AG04450 (cell line): ENCODE measurements at regions not wholly inside any gene's neighbourhood (a gene's known extent, or its start where the extent isn't known, plus 50 kb on each side); places are given as distances from the start of the nearest gene placed in this dataset.

Source experiments
- CTCF ChIA-PET: fragments of 300-600, 350-600 bp; formaldehyde crosslinking; extraction: SDS; loops from one replicate; lab custom pipeline; 2022; ENCODE audit warnings: antibody characterized with exemption, inconsistent platforms; lab: Charles Lee
- POLR2A ChIA-PET: fragments of 350-600 bp; formaldehyde crosslinking; extraction: SDS; loops from one replicate; lab custom pipeline; 2021; ENCODE audit warnings: antibody characterized with exemption, inconsistent platforms; lab: Yijun Ruan, JAX
- DNase-seq: peaks from one replicate; pipeline ENCODE4 v3.0.0-alpha.2; 2011; ENCODE audit warnings: low read depth, low spot score
- H3K27ac ChIP-seq: one replicate; pipeline ENCODE4 v1.5.1; 2012; ENCODE audit warnings: low read depth, low read length, control low read depth
- H3K27me3 ChIP-seq: one replicate; pipeline ENCODE4 v1.6.0; 2012; ENCODE audit warnings: low read length; ENCODE audit not compliant: control insufficient read depth, insufficient read depth
- H3K4me3 ChIP-seq: 2 replicates; pipeline ENCODE4 v1.5.1; 2011; ENCODE audit warnings: mild to moderate bottlenecking, low read depth, low read length, control low read depth
- H3K9me3 ChIP-seq: 2 replicates; pipeline ENCODE4 v1.5.1; 2012; ENCODE audit warnings: low read length; ENCODE audit not compliant: control insufficient read depth, insufficient read depth
- CTCF ChIP-seq: IDR thresholded peaks from 2 replicates; pipeline ENCODE4 v1.5.1; 2011; ENCODE audit warnings: low read depth, low read length, control low read depth, inconsistent platforms

- no peaks in the 10 kb centered on the region for H3K27me3 ChIP-seq
- CTCF ChIA-PET = no interaction called here
- POLR2A ChIA-PET = no interaction called here
These were observed 87.4 kb upstream of the ID4 start for GRCh38 chr6:19749722-19750121.

GRCh38 chr6:19752746-19753145, 84.4 kb upstream of the ID4 start:
- Histone ChIP-seq H3K9me3 (no peaks in the 10 kb centered on the region), H3K27me3 (no peaks in the 10 kb centered on the region), H3K4me3 (no peak overlapping the region), H3K27ac (no peak overlapping the region)
- CTCF ChIA-PET = no interaction called here
- POLR2A ChIA-PET = no interaction called here
- no peak for TF ChIP-seq CTCF
- DNase-seq = no peak

More at GRCh38 chr6:19749722-19750121, 87.4 kb upstream of the ID4 start:
- no peaks in the 10 kb centered on the region for H3K9me3 ChIP-seq
- DNase-seq = no peak
- TF ChIP-seq CTCF = no peak
- H3K27ac ChIP-seq = no peak overlapping the region
- H3K4me3 ChIP-seq = no peak overlapping the region

- no peak overlapping the region for H3K4me3 ChIP-seq
- no peaks in the 10 kb centered on the region for H3K27me3 ChIP-seq
- ChIA-PET CTCF (no interaction called here), POLR2A (no interaction called here)
- H3K9me3 ChIP-seq = no peaks in the 10 kb centered on the region
- TF ChIP-seq CTCF = no peak
- DNase-seq = no peak
- H3K27ac ChIP-seq = no peak overlapping the region
These were observed 83.3 kb upstream of the ID4 start for GRCh38 chr6:19753826-19754225.

- no peak for DNase-seq
- no peak for TF ChIP-seq CTCF
- no peaks in the 10 kb centered on the region for H3K9me3 ChIP-seq
- no peak overlapping the region for H3K27ac ChIP-seq
- CTCF ChIA-PET = no interaction called here
- no peak overlapping the region for H3K4me3 ChIP-seq
- H3K27me3 ChIP-seq = no peaks in the 10 kb centered on the region
- POLR2A ChIA-PET = no interaction called here
These were observed 82.5 kb upstream of the ID4 start for GRCh38 chr6:19754686-19755085.

- H3K9me3 ChIP-seq = no peaks in the 10 kb centered on the region
- no peaks in the 10 kb centered on the region for H3K27me3 ChIP-seq
- CTCF ChIA-PET = no interaction called here
- H3K27ac ChIP-seq = no peak overlapping the region
- POLR2A ChIA-PET = no interaction called here
- no peak for DNase-seq
- H3K4me3 ChIP-seq = no peak overlapping the region
- TF ChIP-seq CTCF = no peak
These were observed 82.0 kb upstream of the ID4 start for GRCh38 chr6:19755181-19755580.
